Esophagus squamous epithelium (tissue), 4 donors: ENCODE measurements at regions not wholly inside any gene's neighbourhood (a gene's known extent, or its start where the extent isn't known, plus 50 kb on each side); places are given as distances from the start of the nearest gene placed in this dataset.

Source experiments
- POLR2A ChIP-seq, 4 donors: fragments of 450-650 bp; IDR thresholded peaks; one replicate each; pipeline ENCODE4 v1.6.1; 2017; ENCODE audit warnings: antibody characterized with exemption in 4 of 4, mild to moderate bottlenecking in 4 of 4, moderate library complexity in 3 of 4
- TF ChIP-seq, protein P1 (sequence below), 6 experiments: fragments of 450-650 bp in 4 of 6; fragments of 200-600 bp in 2 of 6; sonication (generic) in 2 of 6; IDR thresholded peaks; one replicate each; pipeline ENCODE4 v1.5.1; 2016 to 2019; ENCODE audit warnings: antibody characterized with exemption in 6 of 6, mild to moderate bottlenecking in 4 of 6, moderate library complexity in 4 of 6

DNA sequence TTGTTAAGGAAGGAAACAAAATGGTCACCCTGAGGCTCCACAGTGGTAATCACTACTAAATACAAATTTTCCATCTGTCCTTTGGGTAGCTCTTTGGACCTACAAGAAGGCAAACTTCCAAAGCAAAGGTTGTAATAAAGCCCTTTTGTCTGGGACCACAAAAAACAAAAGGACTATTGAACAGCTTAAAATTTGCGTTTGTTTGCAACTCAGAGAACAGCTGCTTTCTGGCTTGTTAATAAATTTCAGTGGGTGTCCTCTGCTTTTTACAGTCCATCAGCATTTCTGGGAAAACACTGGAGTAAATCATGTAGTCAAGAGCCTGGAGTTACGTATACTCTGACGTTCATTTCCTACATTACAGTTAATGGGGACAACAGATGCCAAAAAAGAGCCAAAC is 439.7 kb upstream of the DIAPH2 start:
- TF ChIP-seq, protein P1, sequence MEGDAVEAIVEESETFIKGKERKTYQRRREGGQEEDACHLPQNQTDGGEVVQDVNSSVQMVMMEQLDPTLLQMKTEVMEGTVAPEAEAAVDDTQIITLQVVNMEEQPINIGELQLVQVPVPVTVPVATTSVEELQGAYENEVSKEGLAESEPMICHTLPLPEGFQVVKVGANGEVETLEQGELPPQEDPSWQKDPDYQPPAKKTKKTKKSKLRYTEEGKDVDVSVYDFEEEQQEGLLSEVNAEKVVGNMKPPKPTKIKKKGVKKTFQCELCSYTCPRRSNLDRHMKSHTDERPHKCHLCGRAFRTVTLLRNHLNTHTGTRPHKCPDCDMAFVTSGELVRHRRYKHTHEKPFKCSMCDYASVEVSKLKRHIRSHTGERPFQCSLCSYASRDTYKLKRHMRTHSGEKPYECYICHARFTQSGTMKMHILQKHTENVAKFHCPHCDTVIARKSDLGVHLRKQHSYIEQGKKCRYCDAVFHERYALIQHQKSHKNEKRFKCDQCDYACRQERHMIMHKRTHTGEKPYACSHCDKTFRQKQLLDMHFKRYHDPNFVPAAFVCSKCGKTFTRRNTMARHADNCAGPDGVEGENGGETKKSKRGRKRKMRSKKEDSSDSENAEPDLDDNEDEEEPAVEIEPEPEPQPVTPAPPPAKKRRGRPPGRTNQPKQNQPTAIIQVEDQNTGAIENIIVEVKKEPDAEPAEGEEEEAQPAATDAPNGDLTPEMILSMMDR (IDR thresholded peaks at IDR 0.05) = no peak
- TF ChIP-seq POLR2A (IDR thresholded peaks at IDR 0.05) = no peak
